ENCODE measurements at regions not wholly inside any gene's neighbourhood (a gene's known extent, or its start where the extent isn't known, plus 50 kb on each side); places are given as distances from the start of the nearest gene placed in this dataset.
"Not testable (repeated sequence)": the region's sequence is repeated elsewhere in the genome, so short reads cannot be mapped to it uniquely, and the experiment has no call there.

DNA sequence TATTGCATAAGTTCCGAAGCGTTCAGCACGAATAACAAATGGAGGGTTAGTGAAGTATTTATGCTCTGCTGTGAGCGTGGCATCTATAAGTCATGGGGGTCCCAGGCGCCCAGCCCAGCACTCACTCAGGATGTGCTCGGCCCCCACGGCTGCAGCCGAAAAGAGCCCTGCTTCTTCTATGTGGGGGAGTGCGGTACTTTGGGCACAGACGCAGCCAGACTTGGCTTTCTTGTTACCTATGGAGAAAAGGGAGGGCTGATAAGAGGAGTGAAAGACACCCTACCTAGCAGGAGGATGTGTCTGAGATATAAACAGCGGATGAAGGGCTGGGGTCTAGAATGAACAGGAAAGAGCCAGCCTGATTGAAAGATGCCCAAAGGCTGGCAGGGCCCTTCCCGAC lies 51.4 kb downstream of the MRPL36 start:
- no peak for DNase-seq (ENCODE audit: low read depth)

DNA sequence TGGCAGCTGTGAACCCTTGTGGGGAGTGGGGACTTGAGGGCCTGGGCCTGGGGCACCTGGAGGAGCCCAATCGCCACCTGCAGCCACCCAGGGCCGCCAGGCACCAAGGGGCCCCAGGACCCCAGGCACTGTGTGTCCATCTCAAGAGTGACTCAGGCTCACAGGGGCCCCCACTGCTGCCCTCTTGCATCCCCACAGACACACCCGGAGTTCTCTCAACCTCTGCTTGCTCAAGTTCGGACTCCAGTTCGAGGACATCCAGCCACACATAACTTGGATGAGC lies 51.9 kb downstream of the MRPL36 start:
- no peak for DNase-seq (ENCODE audit: low read depth)

- no peak for DNase-seq (ENCODE audit: low read depth)
Measured at GRCh38 chr5:1747079-1747802, 52.4 kb downstream of the MRPL36 start.

DNA sequence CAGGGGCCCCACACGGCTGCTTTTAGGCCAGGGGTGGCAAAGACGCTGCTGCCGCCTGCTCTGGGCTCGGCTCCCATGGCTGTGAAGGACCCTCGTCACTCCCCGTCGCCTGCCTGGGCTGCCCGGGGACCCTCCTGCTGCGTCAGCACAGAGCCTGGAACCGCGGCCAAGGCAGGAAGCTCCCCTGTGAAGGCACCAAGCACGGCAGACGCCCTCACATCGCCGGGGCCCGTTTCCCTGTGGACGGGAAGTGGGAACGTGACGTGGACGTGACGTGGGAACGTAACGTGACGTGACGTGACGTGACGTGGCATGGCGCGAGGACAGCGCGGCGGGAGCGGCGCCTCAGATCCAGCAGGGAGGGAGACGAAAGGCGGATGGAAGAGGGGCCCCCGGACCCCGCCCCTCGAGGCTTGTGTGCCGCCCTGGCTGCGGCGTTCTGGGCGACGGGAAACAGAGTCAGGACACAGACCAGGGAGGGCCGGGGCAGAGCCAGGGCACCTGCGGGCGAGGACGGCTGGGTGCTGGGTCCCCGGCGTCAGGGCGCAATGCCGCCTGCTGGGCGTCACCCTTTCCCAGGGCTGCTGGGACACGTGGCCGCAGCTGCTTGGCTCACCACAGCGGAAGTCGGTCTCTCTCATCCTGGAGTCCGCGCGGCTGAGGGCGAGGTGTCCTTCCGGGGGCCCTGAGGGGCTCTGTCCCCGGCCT lies 53.1 kb downstream of the MRPL36 start:
- no peak for DNase-seq (ENCODE audit: low read depth)

DNA sequence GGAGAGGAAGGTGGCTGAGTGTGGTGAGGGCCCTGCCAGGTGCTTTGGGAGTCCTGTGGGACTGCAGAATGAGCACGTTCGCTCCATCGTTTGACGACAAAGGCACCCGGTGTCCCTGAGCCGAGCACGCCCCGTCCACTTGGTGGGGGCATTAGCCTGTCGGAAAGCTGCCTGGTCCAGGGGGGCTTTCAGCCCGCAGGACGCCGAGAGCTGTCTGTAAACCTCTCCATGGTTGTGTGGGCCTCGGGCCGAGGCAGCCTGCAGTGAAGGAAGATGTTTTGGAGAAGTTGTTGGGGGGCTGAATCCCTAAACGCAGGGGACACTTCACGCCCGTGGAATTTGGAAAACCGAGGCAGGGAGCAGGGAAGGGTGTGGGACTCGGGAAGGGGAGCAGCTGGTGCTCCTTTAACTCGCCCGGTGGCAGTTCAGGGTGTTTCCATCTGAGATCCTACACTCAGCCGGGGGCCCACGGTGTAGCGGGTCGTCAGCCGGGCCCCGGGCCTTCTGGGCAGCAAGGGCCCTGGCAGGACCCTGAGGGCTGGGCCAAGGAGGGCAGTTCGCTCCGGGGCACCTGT lies 53.8 kb downstream of the MRPL36 start:
- DNase-seq (ENCODE audit: low read depth): no peak

GRCh38 chr5:1745123-1745795 lies 54.4 kb downstream of the MRPL36 start:
- no peak for DNase-seq (ENCODE audit: low read depth)

GRCh38 chr5:1744393-1745122 lies 55.1 kb downstream of the MRPL36 start:
- DNase-seq (ENCODE audit: low read depth): no peak

GRCh38 chr5:1743769-1744085 lies 55.9 kb downstream of the MRPL36 start:
- DNase-seq (ENCODE audit: low read depth): no peak

GRCh38 chr5:1743061-1743768 lies 56.4 kb downstream of the MRPL36 start:
- no peak for DNase-seq (ENCODE audit: low read depth)

GRCh38 chr5:1737790-1738405 lies 61.7 kb downstream of the MRPL36 start:
- peak; percentile 14 for DNase-seq (ENCODE audit: low read depth)

DNA sequence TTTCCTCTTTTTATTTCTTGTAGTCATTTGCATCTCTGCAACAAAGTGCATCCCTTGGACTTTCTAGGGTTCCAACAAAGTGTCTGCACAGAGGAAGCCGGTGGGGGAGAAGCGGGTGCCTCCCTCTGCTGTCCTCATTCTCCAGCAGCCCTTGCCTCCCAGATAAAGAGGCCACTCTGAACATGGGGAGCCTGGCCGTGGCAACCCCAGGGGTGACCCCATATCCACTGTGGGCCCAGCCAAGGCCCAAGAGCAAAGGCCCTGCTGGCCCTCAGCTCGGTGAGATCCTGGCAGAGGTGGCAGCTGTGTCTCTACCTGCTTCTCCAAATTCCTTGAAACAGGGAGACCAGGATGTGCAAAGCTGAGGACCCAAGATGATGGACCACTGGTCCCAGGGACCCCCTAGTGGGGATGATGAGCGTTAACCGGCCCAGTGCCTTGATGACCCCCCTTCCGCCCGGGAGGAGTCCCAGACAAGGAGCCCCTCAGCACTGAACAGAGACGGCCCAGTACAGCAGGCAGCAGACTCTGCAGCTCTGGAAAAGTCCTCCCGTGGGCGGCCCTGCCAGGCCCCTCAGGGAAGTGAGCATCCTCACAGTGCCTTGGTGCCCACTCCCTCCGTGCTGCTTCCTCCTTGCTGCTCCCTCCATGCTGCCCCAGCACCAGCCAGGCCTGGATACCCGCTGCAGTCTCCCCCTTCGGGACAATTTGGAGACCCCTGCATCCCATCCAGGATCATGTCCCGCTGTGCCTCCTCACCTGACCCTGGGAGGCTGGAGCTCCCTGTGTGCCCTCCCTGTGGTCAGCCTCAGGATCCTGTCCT lies 62.5 kb downstream of the MRPL36 start:
- no peak for DNase-seq (ENCODE audit: low read depth)

DNA sequence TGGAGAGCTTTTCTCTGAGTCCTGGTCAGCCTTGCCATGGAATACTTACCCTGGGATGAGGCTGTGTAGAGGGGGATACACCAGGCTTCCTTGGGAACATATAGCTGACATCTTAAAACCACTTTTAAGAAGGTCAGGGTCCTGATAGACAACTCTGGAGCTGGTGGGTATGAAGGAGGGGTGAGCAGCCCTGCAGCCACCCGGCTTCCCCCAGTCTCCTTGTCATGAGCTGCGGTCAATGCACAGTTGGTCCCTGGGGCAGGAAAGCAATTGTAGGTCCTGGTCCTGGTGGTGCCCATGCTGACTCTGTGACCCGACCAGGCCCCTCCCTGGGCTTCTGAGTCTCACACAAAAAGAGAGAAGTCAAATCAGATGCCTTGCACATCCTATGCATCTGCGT lies 63.6 kb downstream of the MRPL36 start:
- no peak for DNase-seq (ENCODE audit: low read depth)

GRCh38 chr5:1735320-1735970 lies 64.2 kb downstream of the MRPL36 start:
- DNase-seq (ENCODE audit: low read depth): no peak

GRCh38 chr5:1734908-1735289 lies 64.7 kb downstream of the MRPL36 start:
- no peak for DNase-seq (ENCODE audit: low read depth)

DNA sequence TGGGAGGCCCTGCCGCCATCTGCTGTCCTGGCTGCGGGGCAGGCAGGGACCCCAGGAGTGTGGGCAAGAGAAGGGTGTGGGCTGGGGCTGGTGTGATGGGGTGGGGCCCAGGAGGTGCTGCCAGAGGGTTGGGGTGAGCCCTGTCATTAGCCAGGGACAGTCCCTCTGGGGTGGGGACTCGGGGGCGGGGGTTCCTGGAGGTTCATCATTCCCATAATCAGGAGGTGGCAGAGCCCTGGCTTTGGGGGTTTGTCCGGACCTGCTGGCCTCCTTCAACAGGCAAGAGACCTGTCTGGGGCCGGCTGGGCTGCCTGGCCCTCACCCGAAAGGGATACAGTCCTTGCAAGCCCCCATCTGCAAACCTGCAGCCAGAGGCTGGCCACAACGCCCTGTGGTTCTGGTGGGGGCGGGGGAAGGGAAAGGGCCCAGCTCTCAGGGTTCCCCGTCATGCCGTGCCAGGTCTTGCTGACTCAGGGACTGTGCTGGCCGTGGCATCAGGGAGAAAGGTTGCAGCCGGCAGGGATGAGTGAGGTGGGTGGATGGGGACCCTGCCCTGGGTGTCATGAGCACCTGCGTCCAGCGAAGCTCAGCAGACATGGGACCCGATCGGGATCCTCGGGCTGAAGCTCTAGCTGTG lies 65.2 kb downstream of the MRPL36 start:
- no peak for DNase-seq (ENCODE audit: low read depth)

GRCh38 chr5:1733369-1733768 lies 66.3 kb downstream of the MRPL36 start:
- DNase-seq (ENCODE audit: low read depth): no peak

- no peak for DNase-seq (ENCODE audit: low read depth)
Measured at GRCh38 chr5:1732945-1733344, 66.7 kb downstream of the MRPL36 start.

- DNase-seq (ENCODE audit: low read depth): no peak
Measured at GRCh38 chr5:1732238-1732941, 67.2 kb downstream of the MRPL36 start.

DNA sequence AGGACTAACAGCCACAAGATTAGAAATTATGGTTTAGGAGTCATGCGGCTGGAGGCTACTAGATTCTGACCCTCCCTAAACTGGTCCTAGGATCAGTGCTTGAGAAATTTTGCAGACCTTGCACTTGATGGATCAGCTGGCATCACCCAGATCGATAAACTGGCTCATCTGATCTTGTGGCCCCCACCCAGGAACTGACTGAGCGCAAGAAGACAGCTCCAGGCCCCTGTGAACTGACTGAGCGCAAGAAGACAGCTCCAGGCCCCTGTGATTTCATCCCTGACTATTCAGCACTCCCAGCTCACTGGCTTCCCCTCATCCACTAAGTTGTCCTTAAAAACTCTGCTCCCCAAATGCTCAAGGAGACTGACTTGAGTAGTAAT lies 67.8 kb downstream of the MRPL36 start:
- not testable (repeated sequence) for DNase-seq (ENCODE audit: low read depth)
